ENCODE measurements at regions not wholly inside any gene's neighbourhood (a gene's known extent, or its start where the extent isn't known, plus 50 kb on each side); places are given as distances from the start of the nearest gene placed in this dataset.

DNA sequence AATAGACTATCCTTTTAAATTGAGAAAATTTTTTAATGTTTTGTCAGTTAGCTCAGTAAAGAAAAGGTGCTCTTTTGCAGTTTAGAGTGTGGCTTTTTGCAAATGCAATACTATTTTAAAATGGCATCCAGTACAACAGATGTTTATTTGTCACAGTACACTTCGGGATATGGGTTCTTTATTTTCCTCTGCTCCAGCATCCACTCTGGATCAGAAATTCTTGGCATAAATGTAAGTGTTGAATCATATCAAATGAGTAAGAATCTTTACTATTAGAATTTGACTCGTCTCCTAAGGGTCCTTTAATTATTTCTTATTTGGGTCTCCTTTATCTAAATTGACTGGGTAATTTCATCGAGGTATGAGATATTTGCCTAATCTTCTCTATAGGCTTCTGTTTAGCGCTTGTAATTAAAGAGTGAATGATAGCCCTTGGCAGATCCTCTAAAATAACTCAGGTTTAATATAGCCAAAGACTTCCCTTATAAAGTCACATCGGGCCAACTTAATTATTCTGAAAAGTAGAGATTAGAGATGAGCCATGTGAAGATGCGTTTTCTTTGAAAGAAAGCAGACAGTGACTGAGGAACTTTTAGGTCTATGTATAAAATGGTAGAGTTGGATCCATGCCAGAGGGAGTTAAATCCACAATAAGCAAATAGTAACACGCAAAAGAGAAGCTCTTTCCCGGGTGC, 132.7 kb downstream of the CASP12 start:
- TF ChIP-seq, protein P1, sequence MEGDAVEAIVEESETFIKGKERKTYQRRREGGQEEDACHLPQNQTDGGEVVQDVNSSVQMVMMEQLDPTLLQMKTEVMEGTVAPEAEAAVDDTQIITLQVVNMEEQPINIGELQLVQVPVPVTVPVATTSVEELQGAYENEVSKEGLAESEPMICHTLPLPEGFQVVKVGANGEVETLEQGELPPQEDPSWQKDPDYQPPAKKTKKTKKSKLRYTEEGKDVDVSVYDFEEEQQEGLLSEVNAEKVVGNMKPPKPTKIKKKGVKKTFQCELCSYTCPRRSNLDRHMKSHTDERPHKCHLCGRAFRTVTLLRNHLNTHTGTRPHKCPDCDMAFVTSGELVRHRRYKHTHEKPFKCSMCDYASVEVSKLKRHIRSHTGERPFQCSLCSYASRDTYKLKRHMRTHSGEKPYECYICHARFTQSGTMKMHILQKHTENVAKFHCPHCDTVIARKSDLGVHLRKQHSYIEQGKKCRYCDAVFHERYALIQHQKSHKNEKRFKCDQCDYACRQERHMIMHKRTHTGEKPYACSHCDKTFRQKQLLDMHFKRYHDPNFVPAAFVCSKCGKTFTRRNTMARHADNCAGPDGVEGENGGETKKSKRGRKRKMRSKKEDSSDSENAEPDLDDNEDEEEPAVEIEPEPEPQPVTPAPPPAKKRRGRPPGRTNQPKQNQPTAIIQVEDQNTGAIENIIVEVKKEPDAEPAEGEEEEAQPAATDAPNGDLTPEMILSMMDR (IDR thresholded peaks at IDR 0.05; ENCODE audit: insufficient read depth, missing control alignments), result no peak
- FAIRE-seq (no peak), DNase-seq (ENCODE audit: insufficient read length, low spot score) (no peak)

DNA sequence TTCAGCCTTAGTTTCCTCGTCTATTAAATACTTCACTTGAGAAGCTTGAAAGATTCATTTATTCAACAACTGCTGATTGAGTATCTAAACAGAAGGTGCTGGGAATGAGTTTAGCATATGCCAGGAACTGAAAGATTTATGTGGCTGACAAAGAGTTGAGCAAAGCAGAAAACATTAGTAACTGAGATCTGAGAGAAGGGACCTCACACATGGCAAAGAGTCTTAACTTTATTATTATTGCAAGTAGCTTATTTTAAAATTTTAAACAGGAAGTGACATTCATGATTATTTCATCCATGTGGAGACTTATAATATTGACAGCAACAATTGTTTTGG, 133.6 kb downstream of the CASP12 start:
- no peak for DNase-seq (ENCODE audit: insufficient read length, low spot score)
- no peak for FAIRE-seq
- TF ChIP-seq, protein P1 (IDR thresholded peaks at IDR 0.05; ENCODE audit: insufficient read depth, missing control alignments), result no peak

DNA sequence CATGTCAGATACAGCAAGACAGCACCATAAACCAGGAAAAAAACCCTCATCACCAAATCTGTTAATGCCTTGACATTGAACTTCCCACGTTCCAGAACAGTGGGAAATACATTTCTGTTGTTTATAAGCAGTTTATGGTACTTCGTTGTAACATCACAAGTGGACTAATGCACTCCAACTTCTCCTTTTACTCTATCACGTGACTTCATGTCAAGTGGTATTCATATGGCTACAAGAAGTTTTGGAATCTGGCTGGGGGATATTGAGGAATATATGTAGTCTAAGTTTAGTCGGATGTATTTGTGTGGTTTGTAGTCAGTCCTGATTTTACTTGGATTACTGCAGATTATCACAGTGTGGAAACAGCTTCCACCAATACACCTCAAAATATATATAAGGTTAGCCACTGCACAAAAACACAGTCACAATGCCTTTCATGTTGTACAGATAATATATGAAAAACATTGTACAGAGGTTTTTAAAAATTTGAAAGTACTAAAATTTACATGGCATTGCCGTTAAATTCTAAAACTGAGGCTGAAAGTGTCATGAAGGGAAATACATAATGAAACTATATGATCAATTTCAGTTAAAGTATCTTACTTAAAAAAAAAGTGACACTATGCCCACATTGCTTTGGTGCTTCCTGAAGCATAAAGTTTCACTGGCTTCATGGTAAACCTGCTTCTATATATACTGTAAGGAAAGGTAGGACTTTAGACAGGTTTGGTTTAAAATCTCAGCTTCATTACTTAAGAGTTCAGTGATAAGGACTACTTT, 134.1 kb downstream of the CASP12 start:
- TF ChIP-seq, protein P1 (IDR thresholded peaks at IDR 0.05; ENCODE audit: insufficient read depth, missing control alignments), result no peak
- DNase-seq (ENCODE audit: insufficient read length, low spot score) (no peak), FAIRE-seq (no peak)

DNA sequence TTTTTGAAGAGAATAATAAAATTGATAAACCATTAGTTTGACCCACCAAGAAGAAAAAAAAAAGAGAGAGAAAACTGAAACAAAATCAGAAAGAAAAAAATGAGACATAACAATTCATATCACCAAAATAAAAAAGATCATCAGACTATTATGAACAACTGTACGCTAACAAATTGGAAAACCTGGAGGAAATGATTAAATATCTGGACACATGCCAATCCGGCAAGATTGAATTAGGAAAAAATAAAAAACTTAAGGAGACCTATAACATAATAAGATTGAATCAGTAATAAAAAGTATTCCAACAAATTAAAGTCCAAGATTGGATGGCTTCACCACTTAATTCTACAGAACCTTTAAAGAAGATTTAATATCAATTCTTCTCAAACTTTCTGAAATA, 136.7 kb downstream of the CASP12 start:
- TF ChIP-seq, protein P1 (IDR thresholded peaks at IDR 0.05; ENCODE audit: insufficient read depth, missing control alignments), result no peak
- DNase-seq (ENCODE audit: insufficient read length, low spot score), result no peak
- no peak for FAIRE-seq

DNA sequence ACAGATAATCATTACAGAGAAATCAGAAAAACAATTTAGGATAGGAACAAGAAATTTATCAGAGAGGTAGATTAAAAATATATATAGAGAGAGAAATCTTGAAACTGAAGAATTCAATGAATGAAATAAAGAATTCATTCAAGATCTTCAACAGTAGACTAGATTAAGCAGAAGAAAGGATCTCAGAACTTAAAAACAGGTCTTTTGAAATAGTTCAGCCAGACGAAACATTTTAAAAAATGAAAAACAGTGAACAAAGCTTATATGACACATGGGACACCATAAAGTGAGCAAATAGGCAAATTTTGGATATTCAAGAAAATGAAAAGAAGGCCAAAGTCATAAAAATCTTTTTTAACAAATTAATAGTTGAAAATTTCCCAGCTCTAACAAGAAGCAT, 138.8 kb downstream of the CASP12 start:
- TF ChIP-seq, protein P1 (IDR thresholded peaks at IDR 0.05; ENCODE audit: insufficient read depth, missing control alignments), result no peak
- no peak for FAIRE-seq
- DNase-seq (ENCODE audit: insufficient read length, low spot score), result no peak

DNA sequence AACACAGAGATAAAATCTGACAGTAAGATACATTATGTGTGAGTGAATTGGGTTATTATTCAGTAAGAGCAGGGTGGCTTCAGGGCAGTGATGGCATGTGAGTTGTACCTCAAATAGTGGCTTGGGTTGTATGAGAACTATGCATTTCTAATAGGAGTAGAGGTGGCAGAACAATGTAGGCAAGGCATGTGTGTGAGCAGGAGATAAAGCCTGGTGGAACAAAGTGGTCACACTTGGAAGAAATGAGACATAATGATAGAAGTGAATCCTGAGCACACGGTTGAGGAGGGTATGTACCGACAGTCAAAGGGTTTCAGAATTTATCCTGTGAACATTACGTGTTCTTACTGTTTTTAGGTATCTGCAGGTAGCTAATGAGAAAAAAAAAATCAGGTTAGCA, 159.3 kb downstream of the CASP12 start:
- TF ChIP-seq, protein P1 (IDR thresholded peaks at IDR 0.05; ENCODE audit: insufficient read depth, missing control alignments), result no peak
- DNase-seq (ENCODE audit: insufficient read length, low spot score) (no peak), FAIRE-seq (no peak)

DNA sequence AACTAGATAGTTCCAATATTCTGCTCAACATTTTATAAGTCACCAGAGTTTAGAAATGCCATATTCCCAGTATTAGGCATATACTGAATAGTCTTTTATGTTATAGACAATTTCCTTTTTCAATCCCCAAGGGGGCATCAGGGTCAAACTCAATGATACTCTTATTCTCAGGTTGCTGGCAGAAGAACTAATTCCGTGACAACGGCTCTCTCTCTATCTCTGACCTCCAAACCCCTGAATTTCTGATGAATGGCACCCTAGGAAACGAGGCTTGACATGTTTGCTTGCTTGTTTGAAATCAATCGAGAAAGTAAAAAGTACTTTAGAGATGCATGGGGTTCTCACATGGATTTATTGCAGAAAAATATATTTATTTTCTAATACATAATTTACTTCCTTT, 160.1 kb downstream of the CASP12 start:
- TF ChIP-seq, protein P1 (IDR thresholded peaks at IDR 0.05; ENCODE audit: insufficient read depth, missing control alignments), result no peak
- DNase-seq (ENCODE audit: insufficient read length, low spot score), result no peak
- FAIRE-seq, result no peak
